GM18868 (cell line): ENCODE measurements at regions not wholly inside any gene's neighbourhood (a gene's known extent, or its start where the extent isn't known, plus 50 kb on each side); places are given as distances from the start of the nearest gene placed in this dataset.

Experiments
- ATAC-seq: cut with Tn5 transposase; IDR thresholded peaks from one replicate; pipeline ENCODE4 v1.9.1; 2021; ENCODE audit warnings: mild to moderate bottlenecking, moderate library complexity; ENCODE audit not compliant: unreplicated experiment

- ATAC-seq: no peak
These were observed 126.5 kb upstream of the THBS1 start for GRCh38 chr15:39454189-39454986.

GRCh38 chr15:39455471-39455991 lies 125.3 kb upstream of the THBS1 start:
- ATAC-seq: no peak

- no peak for ATAC-seq
These were observed 124.7 kb upstream of the THBS1 start for GRCh38 chr15:39456159-39456558.

GRCh38 chr15:39456582-39457330 lies 124.1 kb upstream of the THBS1 start:
- no peak for ATAC-seq

- no peak for ATAC-seq
These were observed 122.7 kb upstream of the THBS1 start for GRCh38 chr15:39458131-39458530.

- ATAC-seq: no peak
These were observed 121.3 kb upstream of the THBS1 start for GRCh38 chr15:39459548-39459947.

- ATAC-seq: no peak
These were observed 120.1 kb upstream of the THBS1 start for GRCh38 chr15:39460748-39461147.

GRCh38 chr15:39461536-39462130 lies 119.2 kb upstream of the THBS1 start:
- no peak for ATAC-seq

GRCh38 chr15:39462691-39463090 lies 118.2 kb upstream of the THBS1 start:
- ATAC-seq: no peak

- no peak for ATAC-seq
These were observed 114.8 kb upstream of the THBS1 start for GRCh38 chr15:39465843-39466749.

GRCh38 chr15:39466750-39467105 lies 114.2 kb upstream of the THBS1 start:
- ATAC-seq: no peak

- no peak for ATAC-seq
These were observed 112.5 kb upstream of the THBS1 start for GRCh38 chr15:39468331-39468730.

GRCh38 chr15:39468828-39469227 lies 112.1 kb upstream of the THBS1 start:
- ATAC-seq: no peak

- no peak for ATAC-seq
These were observed 108.9 kb upstream of the THBS1 start for GRCh38 chr15:39471785-39472574.

- ATAC-seq: no peak
These were observed 108.1 kb upstream of the THBS1 start for GRCh38 chr15:39472621-39473297.

GRCh38 chr15:39473298-39473947 lies 107.5 kb upstream of the THBS1 start:
- ATAC-seq: no peak

GRCh38 chr15:39474657-39475056 lies 106.2 kb upstream of the THBS1 start:
- ATAC-seq: no peak

GRCh38 chr15:39478996-39479395 lies 101.9 kb upstream of the THBS1 start:
- no peak for ATAC-seq

- ATAC-seq: no peak
These were observed 101.0 kb upstream of the THBS1 start for GRCh38 chr15:39479911-39480310.
